Thoracic aorta (tissue), 2 donors: ENCODE measurements at regions not wholly inside any gene's neighbourhood (a gene's known extent, or its start where the extent isn't known, plus 50 kb on each side); places are given as distances from the start of the nearest gene placed in this dataset.

Experiments
- ATAC-seq: fragments of 150-250 bp; one replicate; pipeline ENCODE4 v1.8.0; 2017; ENCODE audit warnings: low read depth; ENCODE audit not compliant: insufficient number of reproducible peaks, low FRiP score
- DNase-seq: peaks from one replicate; pipeline ENCODE4 v3.0.0-alpha.2; 2020; ENCODE audit warnings: low spot score
- H3K27ac ChIP-seq, 2 donors: fragments of 200-600 bp; sonication (generic); 1 replicate in 1 of 2; 2 replicates in 1 of 2; pipeline ENCODE4 v1.5.1; 2016; ENCODE audit warnings: mild to moderate bottlenecking in 2 of 2, moderate library complexity in 2 of 2
- H3K27me3 ChIP-seq: fragments of 200-600 bp; sonication (generic); replicated peaks from 2 replicates; pipeline ENCODE4 v1.6.0; 2016; ENCODE audit warnings: mild to moderate bottlenecking; ENCODE audit not compliant: insufficient read depth
- H3K36me3 ChIP-seq: fragments of 200-600 bp; sonication (generic); one replicate; pipeline ENCODE4 v1.5.1; 2016
- H3K4me1 ChIP-seq, 2 donors: fragments of 200-600 bp; sonication (generic); 1 replicate in 1 of 2; 2 replicates in 1 of 2; pipeline versions ENCODE4 v1.5.1 to v1.6.0; 2016; ENCODE audit warnings: low read depth in 2 of 2, mild to moderate bottlenecking in 1 of 2; ENCODE audit not compliant: control insufficient read depth in 1 of 2
- H3K4me3 ChIP-seq: fragments of 200-600 bp; sonication (generic); 2 replicates; pipeline ENCODE4 v1.5.1; 2016; ENCODE audit warnings: mild to moderate bottlenecking
- H3K9me3 ChIP-seq: fragments of 200-600 bp; sonication (generic); 2 replicates; pipeline ENCODE4 v1.5.1; 2016
- TF ChIP-seq, protein P1 (sequence below): fragments of 200-600 bp; sonication (generic); IDR thresholded peaks from one replicate; pipeline ENCODE4 v1.5.1; 2019; ENCODE audit warnings: antibody characterized with exemption

GRCh38 chr10:10961072-10961471 is 56.6 kb upstream of the CELF2 start:
- no peak overlapping the region for H3K27ac ChIP-seq
- H3K36me3 ChIP-seq = no peaks in the 10 kb centered on the region
- H3K27me3 ChIP-seq = no peaks in the 10 kb centered on the region
- H3K4me1 ChIP-seq = no peaks in the 10 kb centered on the region
- H3K4me3 ChIP-seq = no peak overlapping the region
- ATAC-seq (no peak), DNase-seq (no peak)
- TF ChIP-seq, protein P1, sequence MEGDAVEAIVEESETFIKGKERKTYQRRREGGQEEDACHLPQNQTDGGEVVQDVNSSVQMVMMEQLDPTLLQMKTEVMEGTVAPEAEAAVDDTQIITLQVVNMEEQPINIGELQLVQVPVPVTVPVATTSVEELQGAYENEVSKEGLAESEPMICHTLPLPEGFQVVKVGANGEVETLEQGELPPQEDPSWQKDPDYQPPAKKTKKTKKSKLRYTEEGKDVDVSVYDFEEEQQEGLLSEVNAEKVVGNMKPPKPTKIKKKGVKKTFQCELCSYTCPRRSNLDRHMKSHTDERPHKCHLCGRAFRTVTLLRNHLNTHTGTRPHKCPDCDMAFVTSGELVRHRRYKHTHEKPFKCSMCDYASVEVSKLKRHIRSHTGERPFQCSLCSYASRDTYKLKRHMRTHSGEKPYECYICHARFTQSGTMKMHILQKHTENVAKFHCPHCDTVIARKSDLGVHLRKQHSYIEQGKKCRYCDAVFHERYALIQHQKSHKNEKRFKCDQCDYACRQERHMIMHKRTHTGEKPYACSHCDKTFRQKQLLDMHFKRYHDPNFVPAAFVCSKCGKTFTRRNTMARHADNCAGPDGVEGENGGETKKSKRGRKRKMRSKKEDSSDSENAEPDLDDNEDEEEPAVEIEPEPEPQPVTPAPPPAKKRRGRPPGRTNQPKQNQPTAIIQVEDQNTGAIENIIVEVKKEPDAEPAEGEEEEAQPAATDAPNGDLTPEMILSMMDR = no peak
- H3K9me3 ChIP-seq = no peaks in the 10 kb centered on the region

DNA sequence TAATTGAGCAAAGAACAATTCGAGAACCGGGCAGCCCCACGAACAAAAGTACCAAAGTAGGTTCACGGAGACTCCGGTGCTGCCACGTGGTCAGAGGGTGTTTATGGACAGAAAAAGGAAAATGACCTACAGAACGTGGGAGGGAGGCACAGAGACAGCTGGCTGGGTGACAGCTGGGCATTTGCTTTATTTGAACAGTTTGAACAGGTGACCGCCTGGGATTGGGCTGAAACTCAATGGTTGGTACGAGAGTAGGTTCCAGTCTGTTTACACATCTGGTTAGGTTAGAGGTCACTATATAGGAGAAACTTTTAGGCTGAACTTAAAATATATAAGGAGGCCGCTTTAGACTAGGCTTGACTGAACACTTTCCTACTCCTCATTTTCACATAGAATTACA is 50.6 kb upstream of the CELF2 start:
- no peaks in the 10 kb centered on the region for H3K27me3 ChIP-seq
- DNase-seq (no peak), ATAC-seq (no peak)
- no peaks in the 10 kb centered on the region for H3K4me1 ChIP-seq
- TF ChIP-seq, protein P1 = no peak
- no peak overlapping the region for H3K4me3 ChIP-seq
- no peaks in the 10 kb centered on the region for H3K9me3 ChIP-seq
- no peak overlapping the region for H3K27ac ChIP-seq
- no peaks in the 10 kb centered on the region for H3K36me3 ChIP-seq

DNA sequence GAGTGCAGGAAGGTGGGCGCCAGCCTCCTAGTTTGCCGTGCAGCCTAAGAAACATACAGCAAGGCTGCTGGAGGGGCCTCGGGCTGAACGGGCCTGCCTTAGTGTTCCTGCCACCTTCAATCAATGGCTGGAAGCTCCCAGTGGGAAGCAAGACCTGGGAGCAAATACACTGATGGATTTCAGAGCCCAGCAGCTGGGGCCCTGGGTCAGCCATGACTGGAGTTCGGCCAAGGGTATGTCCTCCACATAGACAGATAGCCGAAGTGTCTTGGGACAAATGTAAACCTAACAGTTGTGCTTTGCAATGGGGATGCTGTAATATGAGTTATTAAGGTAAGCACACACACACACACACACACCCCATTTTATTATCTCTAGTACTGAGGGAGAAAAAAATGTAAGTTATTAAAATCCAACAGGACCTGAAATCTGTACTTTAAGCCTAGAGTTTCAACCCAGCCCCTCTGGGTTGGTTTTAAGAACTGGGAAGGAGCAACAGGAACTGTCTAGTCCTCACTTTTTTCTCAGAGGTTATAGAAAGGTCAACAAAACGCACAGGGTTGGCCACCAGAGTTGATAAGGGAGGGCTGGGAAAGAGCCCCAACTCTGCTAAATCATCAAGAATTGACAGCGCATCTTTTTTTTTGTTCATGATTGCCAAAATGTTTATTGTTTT is 50.0 kb upstream of the CELF2 start:
- no peak for DNase-seq
- TF ChIP-seq, protein P1 = no peak
- H3K27me3 ChIP-seq = no peaks in the 10 kb centered on the region
- ATAC-seq = no peak
- H3K36me3 ChIP-seq = no peaks in the 10 kb centered on the region
- no peaks in the 10 kb centered on the region for H3K4me1 ChIP-seq
- no peak overlapping the region for H3K4me3 ChIP-seq
- no peaks in the 10 kb centered on the region for H3K9me3 ChIP-seq
- no peak overlapping the region for H3K27ac ChIP-seq
